OCI-LY3 (cell line): ENCODE measurements at regions not wholly inside any gene's neighbourhood (a gene's known extent, or its start where the extent isn't known, plus 50 kb on each side); places are given as distances from the start of the nearest gene placed in this dataset.

Experiments
- EZH2phosphoT487 ChIP-seq: fragments of 200-600 bp; shearing (Covaris generic); IDR thresholded peaks from 2 replicates; pipeline ENCODE4 v1.6.1; 2018; ENCODE audit warnings: antibody characterized with exemption, mixed run types, low read depth
- TF ChIP-seq, protein P1 (sequence below): fragments of 200-600, 300-600 bp; sonication (generic); IDR thresholded peaks from 2 replicates; pipeline ENCODE4 v1.5.1; 2014; ENCODE audit warnings: antibody characterized with exemption, low read length, low read depth

DNA sequence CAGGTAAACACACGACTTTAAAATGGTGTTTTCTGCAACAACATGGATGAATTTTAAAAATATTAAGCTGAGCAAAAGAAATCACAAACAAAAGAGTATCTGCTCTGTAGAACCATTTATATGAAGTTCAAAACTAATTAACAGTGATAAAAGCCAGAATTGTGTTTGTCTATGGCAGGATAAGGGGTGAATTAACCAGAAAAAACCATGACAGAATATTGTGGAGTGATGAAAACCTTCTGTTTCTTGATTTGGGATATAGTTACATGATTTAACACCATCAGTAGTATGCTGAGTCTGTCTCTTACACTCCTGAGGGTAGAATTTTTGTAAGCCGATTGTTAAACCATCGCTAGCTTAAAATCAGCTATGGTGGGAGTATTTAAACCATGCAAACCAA is 101.7 kb upstream of the ZNF366 start:
- TF ChIP-seq, protein P1, sequence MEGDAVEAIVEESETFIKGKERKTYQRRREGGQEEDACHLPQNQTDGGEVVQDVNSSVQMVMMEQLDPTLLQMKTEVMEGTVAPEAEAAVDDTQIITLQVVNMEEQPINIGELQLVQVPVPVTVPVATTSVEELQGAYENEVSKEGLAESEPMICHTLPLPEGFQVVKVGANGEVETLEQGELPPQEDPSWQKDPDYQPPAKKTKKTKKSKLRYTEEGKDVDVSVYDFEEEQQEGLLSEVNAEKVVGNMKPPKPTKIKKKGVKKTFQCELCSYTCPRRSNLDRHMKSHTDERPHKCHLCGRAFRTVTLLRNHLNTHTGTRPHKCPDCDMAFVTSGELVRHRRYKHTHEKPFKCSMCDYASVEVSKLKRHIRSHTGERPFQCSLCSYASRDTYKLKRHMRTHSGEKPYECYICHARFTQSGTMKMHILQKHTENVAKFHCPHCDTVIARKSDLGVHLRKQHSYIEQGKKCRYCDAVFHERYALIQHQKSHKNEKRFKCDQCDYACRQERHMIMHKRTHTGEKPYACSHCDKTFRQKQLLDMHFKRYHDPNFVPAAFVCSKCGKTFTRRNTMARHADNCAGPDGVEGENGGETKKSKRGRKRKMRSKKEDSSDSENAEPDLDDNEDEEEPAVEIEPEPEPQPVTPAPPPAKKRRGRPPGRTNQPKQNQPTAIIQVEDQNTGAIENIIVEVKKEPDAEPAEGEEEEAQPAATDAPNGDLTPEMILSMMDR: no peak
- no peak for TF ChIP-seq EZH2phosphoT487
